Activated CD4-positive, CD25-positive, alpha-beta regulatory T cell treated with anti-CD3 and anti-CD28 coated beads, Interleukin-2, amount 50 U/mL, for 16 hours (primary cell): ENCODE measurements at regions not wholly inside any gene's neighbourhood (a gene's known extent, or its start where the extent isn't known, plus 50 kb on each side); places are given as distances from the start of the nearest gene placed in this dataset.

ENCODE experiments used
- DNase-seq: peaks from one replicate; pipeline ENCODE4 v3.0.0-alpha.2; 2020; ENCODE audit warnings: low read depth, low spot score

GRCh38 chr11:115578275-115578674 lies 74.1 kb upstream of the CADM1 start:
- DNase-seq = no peak

GRCh38 chr11:115577701-115578100 lies 73.5 kb upstream of the CADM1 start:
- DNase-seq = no peak

- no peak for DNase-seq
Observed at GRCh38 chr11:115576606-115577380, 72.6 kb upstream of the CADM1 start.

GRCh38 chr11:115572551-115572950 lies 68.3 kb upstream of the CADM1 start:
- DNase-seq = no peak

- DNase-seq = no peak
Observed at GRCh38 chr11:115566180-115566764, 62.1 kb upstream of the CADM1 start.

GRCh38 chr11:115564851-115565250 lies 60.6 kb upstream of the CADM1 start:
- DNase-seq = no peak

- DNase-seq = no peak
Observed at GRCh38 chr11:115561116-115561515, 56.9 kb upstream of the CADM1 start.

GRCh38 chr11:115558635-115559034 lies 54.4 kb upstream of the CADM1 start:
- no peak for DNase-seq

GRCh38 chr11:115557681-115558080 lies 53.5 kb upstream of the CADM1 start:
- no peak for DNase-seq

GRCh38 chr11:115556984-115557383 lies 52.8 kb upstream of the CADM1 start:
- DNase-seq = no peak

- no peak for DNase-seq
Observed at GRCh38 chr11:115555336-115556090, 51.3 kb upstream of the CADM1 start.
